Left ventricle myocardium inferior (tissue), 1 donor: ENCODE measurements at regions not wholly inside any gene's neighbourhood (a gene's known extent, or its start where the extent isn't known, plus 50 kb on each side); places are given as distances from the start of the nearest gene placed in this dataset.

Experiments used
- DNase-seq: peaks from one replicate; pipeline ENCODE4 v3.0.0-alpha.2; 2020
- H3K27ac ChIP-seq: fragments of 200-600 bp; replicated peaks from 2 replicates; pipeline ENCODE4 v1.8.0; 2021
- H3K27me3 ChIP-seq: fragments of 200-600 bp; 2 replicates; pipeline ENCODE4 v1.8.0; 2021; ENCODE audit warnings: low read depth
- H3K36me3 ChIP-seq: fragments of 200-600 bp; 2 replicates; pipeline ENCODE4 v1.8.0; 2021
- H3K4me1 ChIP-seq: fragments of 200-600 bp; 2 replicates; pipeline ENCODE4 v1.8.0; 2021
- H3K4me3 ChIP-seq: fragments of 200-600 bp; 2 replicates; pipeline ENCODE4 v1.8.0; 2021; ENCODE audit warnings: mild to moderate bottlenecking, moderate library complexity
- H3K9me3 ChIP-seq: fragments of 200-600 bp; replicated peaks from 2 replicates; pipeline ENCODE4 v1.8.0; 2021
- CTCF ChIP-seq: fragments of 200-600 bp; IDR thresholded peaks from 2 replicates; pipeline ENCODE4 v1.8.0; 2021; ENCODE audit warnings: antibody characterized with exemption, mild to moderate bottlenecking, borderline replicate concordance
- intact Hi-C: fragments of 100-400 bp; cut with micrococcal nuclease; formaldehyde crosslinking; loops from one replicate; pipeline ENCODE4 v1.11.0; 2022
- donor health status: DM: no; HTN: yes; CAD: no; lungs with severe emphysema.

- DNase-seq, result no peak
- TF ChIP-seq CTCF, result no peak
- Histone ChIP-seq H3K9me3 (no peaks in the 10 kb centered on the region), H3K27me3 (peaks cover 82% of the 10 kb centered on the region), H3K36me3 (no peaks in the 10 kb centered on the region), H3K4me3 (no peak overlapping the region), H3K4me1 (peaks cover 14% of the 10 kb centered on the region), H3K27ac (no peak overlapping the region)
- intact Hi-C loops, result no loop called here
Observed at GRCh38 chr4:1516881-1517480, 110.7 kb upstream of the NKX1-1 start.

- H3K27me3 ChIP-seq, result peaks cover 82% of the 10 kb centered on the region
- no peaks in the 10 kb centered on the region for H3K9me3 ChIP-seq
- no peaks in the 10 kb centered on the region for H3K36me3 ChIP-seq
- H3K27ac ChIP-seq, result no peak overlapping the region
- peaks cover 12% of the 10 kb centered on the region for H3K4me1 ChIP-seq
- no peak for DNase-seq
- intact Hi-C loops, result no loop called here
- H3K4me3 ChIP-seq, result no peak overlapping the region
- no peak for TF ChIP-seq CTCF
Observed at GRCh38 chr4:1516261-1516660, 110.0 kb upstream of the NKX1-1 start.

GRCh38 chr4:1515763-1516162 lies 109.5 kb upstream of the NKX1-1 start:
- Histone ChIP-seq H3K9me3 (no peaks in the 10 kb centered on the region), H3K27me3 (peaks cover 78% of the 10 kb centered on the region), H3K36me3 (no peaks in the 10 kb centered on the region), H3K27ac (no peak overlapping the region), H3K4me3 (no peak overlapping the region), H3K4me1 (peaks cover 9% of the 10 kb centered on the region)
- intact Hi-C loops, result no loop called here
- DNase-seq, result no peak
- TF ChIP-seq CTCF, result no peak

GRCh38 chr4:1515156-1515555 lies 108.9 kb upstream of the NKX1-1 start:
- peaks cover 74% of the 10 kb centered on the region for H3K27me3 ChIP-seq
- DNase-seq, result no peak
- TF ChIP-seq CTCF, result no peak
- intact Hi-C loops, result no loop called here
- no peak overlapping the region for H3K4me3 ChIP-seq
- H3K4me1 ChIP-seq, result peaks cover 9% of the 10 kb centered on the region
- H3K36me3 ChIP-seq, result no peaks in the 10 kb centered on the region
- no peak overlapping the region for H3K27ac ChIP-seq
- H3K9me3 ChIP-seq, result no peaks in the 10 kb centered on the region

GRCh38 chr4:1514612-1515011 lies 108.4 kb upstream of the NKX1-1 start:
- Histone ChIP-seq H3K27me3 (peaks cover 70% of the 10 kb centered on the region), H3K9me3 (no peaks in the 10 kb centered on the region), H3K27ac (no peak overlapping the region), H3K4me3 (no peak overlapping the region), H3K36me3 (no peaks in the 10 kb centered on the region), H3K4me1 (peaks cover 9% of the 10 kb centered on the region)
- no peak for TF ChIP-seq CTCF
- no peak for DNase-seq
- intact Hi-C loops, result no loop called here
